ENCODE measurements at regions not wholly inside any gene's neighbourhood (a gene's known extent, or its start where the extent isn't known, plus 50 kb on each side); places are given as distances from the start of the nearest gene placed in this dataset.

DNA sequence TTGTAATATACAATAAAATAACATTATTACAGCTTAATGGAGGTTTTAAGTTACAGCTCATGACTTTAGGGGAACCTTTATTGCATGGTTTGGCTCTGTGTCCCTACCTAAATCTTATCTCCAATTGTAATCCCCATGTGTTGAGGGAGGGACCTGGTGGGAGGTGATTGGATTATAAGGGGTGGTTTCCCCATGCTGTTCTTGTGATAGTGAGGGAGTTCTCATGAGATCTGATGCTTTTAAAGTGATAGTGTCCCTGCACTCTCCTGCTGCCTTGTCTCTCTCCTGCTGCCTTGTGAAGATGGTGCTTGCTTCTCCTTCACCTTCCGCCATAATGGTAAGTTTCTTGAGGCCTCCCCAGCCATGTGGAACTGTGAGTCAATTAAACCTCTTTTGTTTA lies 132.1 kb upstream of the SYT1 start:
- Mint-ChIP-seq H3K9me3 (peaks cover 4% of the 10 kb centered on the region), H3K4me3 (no peak overlapping the region), H3K27ac (no peak overlapping the region), H3K4me1 (no peaks in the 10 kb centered on the region), H3K36me3 (no peaks in the 10 kb centered on the region), H3K27me3 (no peaks in the 10 kb centered on the region)
- no peak for DNase-seq

DNA sequence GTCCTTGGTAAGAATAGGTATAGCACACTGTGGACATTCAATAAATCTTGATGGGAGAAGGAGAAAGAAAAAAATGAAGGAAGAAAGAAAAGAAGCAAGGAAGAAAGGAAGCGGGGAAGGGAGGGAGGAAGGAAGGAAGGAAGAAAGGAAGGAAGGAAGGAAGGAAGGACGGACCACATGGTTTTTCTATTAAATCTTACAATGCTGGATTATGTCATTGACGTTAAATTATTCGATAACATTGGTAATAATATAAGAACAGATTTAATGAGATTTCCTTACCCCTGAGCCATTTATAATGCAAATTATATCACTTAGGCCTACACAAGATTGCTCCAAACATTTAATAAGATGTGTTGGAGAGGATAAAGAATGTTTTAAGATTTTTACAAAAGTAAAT lies 124.9 kb upstream of the SYT1 start:
- DNase-seq = no peak
- Mint-ChIP-seq H3K4me1 (no peaks in the 10 kb centered on the region), H3K36me3 (no peaks in the 10 kb centered on the region), H3K27ac (no peak overlapping the region), H3K27me3 (no peaks in the 10 kb centered on the region), H3K4me3 (no peak overlapping the region), H3K9me3 (peaks cover 4% of the 10 kb centered on the region)

DNA sequence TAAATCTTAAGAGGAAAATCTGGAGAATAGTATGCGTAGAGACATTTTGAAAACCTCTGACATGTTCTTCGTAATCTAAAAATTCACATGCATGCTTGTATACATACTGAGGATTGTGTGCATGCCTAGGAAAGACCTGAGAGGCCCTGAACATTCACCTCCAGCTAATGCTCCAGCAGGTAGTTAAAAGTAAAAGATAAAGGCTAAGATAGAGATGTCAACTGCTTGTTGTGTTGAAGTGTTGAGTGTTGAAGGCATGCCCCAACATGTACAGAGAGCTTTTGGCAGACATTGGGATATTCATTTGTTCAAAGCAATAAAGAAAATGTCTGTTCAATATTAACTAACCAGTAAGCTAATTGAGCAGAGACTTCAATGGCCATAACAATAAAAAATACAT lies 118.6 kb upstream of the SYT1 start:
- DNase-seq = no peak
- H3K36me3 Mint-ChIP-seq = no peaks in the 10 kb centered on the region
- peaks cover 3% of the 10 kb centered on the region for H3K9me3 Mint-ChIP-seq
- H3K4me1 Mint-ChIP-seq = no peaks in the 10 kb centered on the region
- no peak overlapping the region for H3K27ac Mint-ChIP-seq
- H3K27me3 Mint-ChIP-seq = no peaks in the 10 kb centered on the region
- H3K4me3 Mint-ChIP-seq = no peak overlapping the region

DNA sequence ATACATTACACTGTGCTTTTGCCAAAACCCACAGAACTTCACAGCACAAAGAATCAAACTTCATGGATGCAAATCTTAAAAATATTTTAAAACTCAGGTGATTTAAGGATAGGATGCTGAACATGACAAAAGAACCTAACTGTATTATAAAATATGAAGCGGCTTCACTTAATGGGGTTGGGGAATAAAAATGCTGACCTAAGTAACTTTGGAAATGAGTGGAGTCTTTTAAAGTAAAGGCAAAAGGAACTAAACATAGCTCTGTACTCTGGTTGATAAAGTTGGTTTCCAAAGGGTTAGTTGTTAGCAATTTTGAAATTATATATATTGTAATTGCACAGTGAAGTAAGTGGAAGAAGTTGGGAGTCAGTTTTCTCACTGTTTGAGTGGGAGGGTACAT lies 111.5 kb upstream of the SYT1 start:
- Mint-ChIP-seq H3K4me3 (no peak overlapping the region), H3K36me3 (no peaks in the 10 kb centered on the region), H3K27me3 (no peaks in the 10 kb centered on the region), H3K27ac (no peak overlapping the region), H3K9me3 (peaks cover 9% of the 10 kb centered on the region), H3K4me1 (no peaks in the 10 kb centered on the region)
- no peak for DNase-seq

DNA sequence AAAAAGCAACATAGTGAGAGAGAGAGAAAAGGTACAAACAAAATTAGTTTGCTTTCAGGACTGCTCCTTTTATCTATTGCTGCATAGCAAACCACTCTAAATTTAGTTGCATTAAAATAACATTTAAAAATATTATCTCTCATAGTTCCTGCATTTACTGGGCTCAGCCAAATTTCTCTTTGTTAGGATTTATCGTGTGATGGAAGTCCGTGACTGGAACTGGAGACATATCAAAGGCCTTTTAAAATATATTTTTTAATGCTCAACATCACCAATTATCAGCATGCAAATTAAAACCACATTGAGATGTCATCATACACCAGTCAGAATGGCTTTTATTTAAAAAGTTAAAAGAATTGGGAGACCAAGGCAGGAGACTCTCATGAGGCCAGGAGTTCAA lies 107.6 kb upstream of the SYT1 start:
- Mint-ChIP-seq H3K4me3 (no peak overlapping the region), H3K4me1 (no peaks in the 10 kb centered on the region), H3K9me3 (peaks cover 10% of the 10 kb centered on the region), H3K36me3 (no peaks in the 10 kb centered on the region), H3K27ac (no peak overlapping the region), H3K27me3 (no peaks in the 10 kb centered on the region)
- DNase-seq = no peak

DNA sequence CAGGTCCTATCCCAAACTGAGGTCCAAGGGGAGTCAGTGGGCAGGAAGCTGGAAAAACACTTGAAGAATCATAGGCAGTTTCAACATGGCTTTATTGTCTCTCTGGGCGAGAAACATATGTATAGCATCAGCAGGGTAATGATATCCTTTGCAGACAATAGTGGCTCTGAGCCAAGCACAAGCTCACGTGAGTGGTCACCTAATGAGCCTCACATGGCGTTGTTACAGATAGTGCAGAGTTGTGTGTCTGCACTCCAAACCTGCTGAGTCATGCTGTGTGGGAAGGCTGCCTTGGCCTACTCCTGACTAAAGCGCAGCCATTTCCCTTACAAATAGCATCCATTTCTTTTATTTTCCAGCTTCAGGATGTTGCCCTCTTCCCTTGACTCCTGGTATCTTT lies 105.2 kb upstream of the SYT1 start:
- no peaks in the 10 kb centered on the region for H3K36me3 Mint-ChIP-seq
- H3K27ac Mint-ChIP-seq = no peak overlapping the region
- H3K9me3 Mint-ChIP-seq = peaks cover 6% of the 10 kb centered on the region
- H3K27me3 Mint-ChIP-seq = no peaks in the 10 kb centered on the region
- H3K4me1 Mint-ChIP-seq = no peaks in the 10 kb centered on the region
- DNase-seq = no peak
- no peak overlapping the region for H3K4me3 Mint-ChIP-seq

DNA sequence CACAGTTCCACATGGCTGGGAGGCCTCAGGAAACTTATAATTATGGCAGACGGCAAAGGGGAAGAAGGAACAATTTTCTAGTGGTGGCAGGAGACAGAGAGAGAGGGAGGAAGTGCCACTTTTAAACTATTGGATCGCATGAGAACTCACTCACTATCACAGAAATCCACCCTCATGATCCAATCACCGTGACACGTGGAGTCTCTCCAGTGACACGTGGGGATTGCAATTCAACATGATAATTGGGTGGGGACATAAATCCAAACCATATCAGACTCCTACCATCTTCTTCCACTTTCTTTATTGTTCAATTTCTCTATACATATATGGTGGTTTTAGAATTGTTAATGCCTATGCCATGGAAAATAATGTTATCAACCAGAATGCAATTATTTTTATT lies 103.7 kb upstream of the SYT1 start:
- Mint-ChIP-seq H3K9me3 (peaks cover 4% of the 10 kb centered on the region), H3K36me3 (no peaks in the 10 kb centered on the region), H3K27ac (no peak overlapping the region), H3K4me1 (no peaks in the 10 kb centered on the region), H3K4me3 (no peak overlapping the region), H3K27me3 (no peaks in the 10 kb centered on the region)
- no peak for DNase-seq

DNA sequence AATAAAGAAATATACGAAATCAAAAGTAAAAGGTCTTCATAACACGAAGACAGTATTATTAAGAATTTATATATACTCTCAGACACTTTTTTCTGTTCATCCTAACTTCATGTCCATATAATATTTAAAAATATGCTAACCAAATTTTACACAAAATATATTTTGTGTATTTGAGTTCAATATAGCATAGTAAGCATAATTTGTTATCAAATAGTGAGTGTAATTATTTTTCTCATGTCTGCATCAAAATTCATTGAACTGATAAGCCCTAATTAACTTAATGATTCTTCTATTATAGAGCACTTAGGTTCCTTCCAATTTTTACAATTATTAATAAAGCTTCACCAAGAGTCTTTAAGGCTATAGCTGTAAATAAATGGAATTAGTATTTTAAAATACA lies 99.7 kb upstream of the SYT1 start:
- no peak overlapping the region for H3K27ac Mint-ChIP-seq
- no peaks in the 10 kb centered on the region for H3K27me3 Mint-ChIP-seq
- peaks cover under 1% of the 10 kb centered on the region for H3K9me3 Mint-ChIP-seq

DNA sequence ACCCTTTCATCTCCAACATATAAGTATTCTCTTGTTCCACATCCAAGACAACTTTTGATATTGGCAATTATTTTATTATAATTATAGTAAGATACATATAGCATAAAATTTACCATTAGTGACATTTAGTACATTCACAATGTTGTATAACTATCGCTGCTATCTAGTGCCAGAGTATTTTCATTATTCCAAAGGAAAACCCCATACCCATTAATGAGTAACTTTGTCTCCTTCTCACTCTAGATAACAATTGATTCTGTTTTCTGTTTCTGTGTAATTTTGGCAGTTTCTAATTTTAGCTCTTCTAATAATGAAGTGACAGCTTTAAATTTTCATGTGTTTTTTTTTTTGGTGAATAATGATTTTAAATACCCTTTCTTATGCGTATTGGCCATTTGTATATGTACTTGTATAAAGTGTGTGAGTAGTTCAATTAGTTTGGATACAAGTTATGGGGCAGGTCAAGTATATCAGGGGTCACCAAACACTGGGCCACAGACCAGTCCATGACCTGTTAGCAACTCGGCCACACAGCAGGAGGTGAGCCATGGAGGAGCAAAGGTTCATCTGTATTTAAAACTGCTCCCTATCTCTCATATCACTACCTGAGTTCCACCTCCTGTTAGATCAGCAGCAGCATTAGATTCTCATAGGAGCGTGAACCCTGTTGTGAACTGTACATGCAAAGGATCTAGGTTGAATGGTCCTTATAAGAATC lies 97.2 kb upstream of the SYT1 start:
- Mint-ChIP-seq H3K9me3 (no peaks in the 10 kb centered on the region), H3K27me3 (no peaks in the 10 kb centered on the region), H3K27ac (no peak overlapping the region), H3K4me3 (no peak overlapping the region), H3K36me3 (no peaks in the 10 kb centered on the region), H3K4me1 (no peaks in the 10 kb centered on the region)
- DNase-seq = no peak

More for the DNA sequence above, 99.7 kb upstream of the SYT1 start:
- no peaks in the 10 kb centered on the region for H3K4me1 Mint-ChIP-seq
- no peaks in the 10 kb centered on the region for H3K36me3 Mint-ChIP-seq
- DNase-seq = no peak
- no peak overlapping the region for H3K4me3 Mint-ChIP-seq

DNA sequence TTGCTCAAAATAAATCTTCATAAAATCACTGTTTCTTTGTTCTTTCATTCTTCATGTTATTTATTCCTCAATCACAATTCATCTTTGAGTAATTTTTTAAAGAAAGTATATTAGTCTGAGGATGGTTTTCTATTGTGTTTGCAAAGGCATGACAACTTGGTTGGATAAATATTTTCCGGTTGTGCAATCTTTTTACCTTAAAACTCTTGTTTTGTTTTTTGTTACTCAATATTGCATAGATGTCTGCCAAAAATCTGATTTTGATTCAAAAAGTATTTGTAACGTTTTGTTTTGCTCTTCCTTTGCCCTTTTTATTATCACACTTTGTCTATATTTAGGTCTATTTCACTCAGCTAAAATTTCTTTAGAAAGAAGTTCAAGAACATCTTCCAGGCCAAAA lies 86.2 kb upstream of the SYT1 start:
- no peak overlapping the region for H3K4me3 Mint-ChIP-seq
- H3K4me1 Mint-ChIP-seq = no peaks in the 10 kb centered on the region

DNA sequence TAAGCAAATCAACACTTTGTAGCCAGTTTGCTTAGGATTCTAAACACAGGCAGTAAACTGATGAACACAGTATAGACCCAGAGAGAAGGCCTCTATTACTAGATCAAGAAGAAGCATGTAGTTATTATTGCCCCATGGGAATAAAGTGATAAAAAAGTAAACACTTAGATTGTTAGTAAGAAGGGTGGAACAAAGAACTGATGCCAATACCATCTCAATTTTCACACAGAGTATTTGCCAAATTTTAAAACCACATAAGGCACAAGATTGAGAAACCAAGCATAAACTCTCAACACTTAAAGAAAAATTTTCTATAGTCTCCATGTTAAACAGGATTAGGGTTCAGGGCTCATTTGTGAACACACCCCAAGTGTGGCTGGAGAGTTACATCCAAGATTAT lies 77.0 kb upstream of the SYT1 start:
- DNase-seq = no peak
- Mint-ChIP-seq H3K27ac (no peak overlapping the region), H3K4me3 (no peak overlapping the region), H3K36me3 (no peaks in the 10 kb centered on the region), H3K4me1 (no peaks in the 10 kb centered on the region), H3K27me3 (no peaks in the 10 kb centered on the region), H3K9me3 (peaks cover 4% of the 10 kb centered on the region)

More for the DNA sequence above, 86.2 kb upstream of the SYT1 start:
- Mint-ChIP-seq H3K27me3 (no peaks in the 10 kb centered on the region), H3K27ac (no peak overlapping the region), H3K9me3 (peaks cover 2% of the 10 kb centered on the region), H3K36me3 (no peaks in the 10 kb centered on the region)
- no peak for DNase-seq

DNA sequence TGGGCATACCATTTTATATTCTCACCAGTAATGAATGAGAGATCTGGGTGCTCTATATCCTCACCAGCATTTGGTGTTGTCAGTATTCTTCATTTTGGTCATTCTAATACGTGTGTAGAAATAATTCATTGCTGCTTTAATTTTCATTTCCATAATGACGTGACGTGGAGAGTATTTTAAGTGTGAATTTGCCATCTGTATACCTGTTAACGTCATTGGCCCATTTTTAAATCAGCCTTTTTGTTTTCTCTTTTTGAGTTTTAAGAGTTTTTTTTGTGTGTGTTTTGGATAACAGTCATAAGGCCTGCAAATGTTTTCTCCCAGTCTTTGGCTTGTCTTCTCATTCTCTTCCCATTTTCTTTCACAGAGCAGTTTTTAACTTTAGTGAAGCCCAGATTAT lies 74.4 kb upstream of the SYT1 start:
- no peak overlapping the region for H3K4me3 Mint-ChIP-seq
- no peak overlapping the region for H3K27ac Mint-ChIP-seq
- no peaks in the 10 kb centered on the region for H3K27me3 Mint-ChIP-seq
- H3K4me1 Mint-ChIP-seq = no peaks in the 10 kb centered on the region
- no peak for DNase-seq
- H3K9me3 Mint-ChIP-seq = peaks cover 4% of the 10 kb centered on the region
- H3K36me3 Mint-ChIP-seq = no peaks in the 10 kb centered on the region

DNA sequence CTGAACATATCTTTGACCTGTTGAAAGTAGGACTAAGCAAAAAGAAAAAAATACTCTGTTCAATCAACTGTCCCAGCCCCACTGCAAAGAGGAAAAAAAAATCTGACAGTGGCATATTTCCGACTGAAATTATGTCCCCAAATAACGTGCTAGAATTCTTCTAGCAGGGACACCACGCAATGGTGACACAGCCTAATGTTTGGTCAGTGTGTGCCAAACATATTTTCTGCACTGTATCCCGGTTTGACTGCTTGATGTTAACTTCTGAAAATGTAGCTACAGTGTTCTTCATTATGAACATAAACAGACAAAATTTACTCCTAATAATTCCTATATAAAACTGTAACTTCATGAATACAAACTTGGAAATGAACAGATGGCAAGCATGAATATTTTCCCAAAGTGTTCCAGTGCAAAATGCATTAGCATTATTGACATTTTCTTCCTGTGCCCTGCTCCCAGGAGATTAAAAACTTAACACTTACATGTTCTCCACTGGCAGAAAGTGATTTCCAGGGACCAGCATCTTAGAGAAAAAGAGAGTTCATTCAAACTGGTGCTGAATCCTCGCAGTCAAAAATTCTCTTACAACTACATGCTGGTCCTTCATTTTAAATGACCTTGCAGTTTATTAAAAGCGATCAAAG lies 72.4 kb upstream of the SYT1 start:
- no peaks in the 10 kb centered on the region for H3K36me3 Mint-ChIP-seq
- no peaks in the 10 kb centered on the region for H3K4me1 Mint-ChIP-seq
- H3K9me3 Mint-ChIP-seq = peaks cover 8% of the 10 kb centered on the region
- DNase-seq = no peak
- H3K4me3 Mint-ChIP-seq = no peak overlapping the region
- no peaks in the 10 kb centered on the region for H3K27me3 Mint-ChIP-seq
- no peak overlapping the region for H3K27ac Mint-ChIP-seq

DNA sequence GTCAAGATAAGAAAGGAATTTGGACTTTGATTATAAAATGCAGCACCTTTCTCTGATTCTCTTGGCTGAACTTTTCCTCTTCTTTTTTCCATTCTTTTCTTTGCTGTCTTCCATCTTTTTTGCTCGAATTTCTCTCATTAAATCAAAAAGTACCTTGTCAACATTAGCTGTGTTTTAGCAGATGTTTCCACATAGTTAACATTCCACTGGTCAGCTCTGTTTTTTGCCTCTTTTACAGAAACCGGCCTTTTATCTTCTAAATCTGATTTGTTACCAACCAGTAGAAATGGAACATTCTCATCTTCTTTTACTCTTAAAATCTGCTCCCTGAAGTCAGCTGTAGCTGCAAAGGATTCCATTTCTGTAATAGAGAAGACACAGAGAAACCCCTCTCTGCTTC lies 71.1 kb upstream of the SYT1 start:
- no peak overlapping the region for H3K27ac Mint-ChIP-seq
- H3K4me3 Mint-ChIP-seq = no peak overlapping the region
- no peaks in the 10 kb centered on the region for H3K27me3 Mint-ChIP-seq
- no peak for DNase-seq
- no peaks in the 10 kb centered on the region for H3K36me3 Mint-ChIP-seq
- H3K9me3 Mint-ChIP-seq = peaks cover 8% of the 10 kb centered on the region
- H3K4me1 Mint-ChIP-seq = no peaks in the 10 kb centered on the region

DNA sequence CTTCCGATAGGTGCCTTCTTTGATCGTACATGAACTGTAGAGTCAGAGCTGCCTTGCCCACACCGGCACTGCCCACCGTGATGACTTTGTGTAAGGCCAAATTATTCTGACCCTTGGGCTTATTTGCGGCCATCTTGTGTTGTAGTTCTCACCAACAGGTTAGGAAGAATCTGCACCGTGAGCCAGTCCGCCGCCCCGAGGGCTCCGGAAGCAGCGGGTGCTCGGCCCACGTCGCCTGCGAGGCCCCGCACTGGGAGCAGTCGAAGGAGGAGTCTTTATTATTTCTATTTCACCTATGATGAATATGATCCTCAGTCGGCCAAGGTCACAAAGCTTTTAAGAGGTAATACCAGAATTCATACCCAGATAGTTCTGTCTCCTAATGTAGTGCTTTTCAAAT lies 70.6 kb upstream of the SYT1 start:
- H3K4me1 Mint-ChIP-seq = no peaks in the 10 kb centered on the region
- DNase-seq = no peak
- H3K27ac Mint-ChIP-seq = no peak overlapping the region
- H3K4me3 Mint-ChIP-seq = no peak overlapping the region
- H3K36me3 Mint-ChIP-seq = no peaks in the 10 kb centered on the region
- H3K27me3 Mint-ChIP-seq = no peaks in the 10 kb centered on the region
- peaks cover 8% of the 10 kb centered on the region for H3K9me3 Mint-ChIP-seq

DNA sequence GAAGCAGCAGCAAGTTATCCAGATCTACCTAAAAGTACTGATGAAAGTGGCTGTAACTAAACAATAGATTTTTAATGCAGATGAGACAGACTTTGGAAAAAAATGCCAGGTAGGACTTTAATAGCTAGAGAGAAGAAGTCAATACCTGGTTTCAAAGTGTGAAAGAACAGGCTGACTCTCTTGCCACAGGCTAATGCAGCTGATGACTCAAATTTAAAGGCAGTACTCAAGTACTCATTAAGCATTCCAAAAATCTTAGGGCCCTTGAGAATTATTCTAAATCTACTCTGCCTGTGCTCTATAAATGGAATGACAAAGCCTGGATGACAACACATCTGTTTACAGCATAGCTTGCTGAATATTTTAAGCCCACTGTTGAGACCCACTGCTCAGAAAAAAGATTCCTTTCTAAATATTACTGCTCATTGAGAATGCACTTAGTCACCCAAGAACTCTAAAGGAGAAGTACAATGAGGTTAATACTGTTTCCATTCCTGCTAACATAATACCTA lies 68.6 kb upstream of the SYT1 start:
- Mint-ChIP-seq H3K27me3 (no peaks in the 10 kb centered on the region), H3K27ac (no peak overlapping the region), H3K4me3 (no peak overlapping the region), H3K4me1 (no peaks in the 10 kb centered on the region), H3K36me3 (no peaks in the 10 kb centered on the region), H3K9me3 (peaks cover 6% of the 10 kb centered on the region)
- DNase-seq = no peak
